DOHH2 (cell line): ENCODE measurements at regions not wholly inside any gene's neighbourhood (a gene's known extent, or its start where the extent isn't known, plus 50 kb on each side); places are given as distances from the start of the nearest gene placed in this dataset.

Source experiments
- EZH2phosphoT487 ChIP-seq: fragments of 200-600 bp; sonication (generic); IDR thresholded peaks from 2 replicates; pipeline ENCODE4 v1.6.1; 2017; ENCODE audit warnings: borderline replicate concordance, mild to moderate bottlenecking, antibody characterized with exemption, low read length, moderate library complexity, mixed read lengths
- TF ChIP-seq, protein P1 (sequence below): fragments of 200-600 bp; sonication (generic); IDR thresholded peaks from one replicate; pipeline ENCODE4 v1.5.1; 2014; ENCODE audit warnings: antibody characterized with exemption, mild to moderate bottlenecking, low read depth, low read length; ENCODE audit not compliant: poor library complexity, severe bottlenecking

DNA sequence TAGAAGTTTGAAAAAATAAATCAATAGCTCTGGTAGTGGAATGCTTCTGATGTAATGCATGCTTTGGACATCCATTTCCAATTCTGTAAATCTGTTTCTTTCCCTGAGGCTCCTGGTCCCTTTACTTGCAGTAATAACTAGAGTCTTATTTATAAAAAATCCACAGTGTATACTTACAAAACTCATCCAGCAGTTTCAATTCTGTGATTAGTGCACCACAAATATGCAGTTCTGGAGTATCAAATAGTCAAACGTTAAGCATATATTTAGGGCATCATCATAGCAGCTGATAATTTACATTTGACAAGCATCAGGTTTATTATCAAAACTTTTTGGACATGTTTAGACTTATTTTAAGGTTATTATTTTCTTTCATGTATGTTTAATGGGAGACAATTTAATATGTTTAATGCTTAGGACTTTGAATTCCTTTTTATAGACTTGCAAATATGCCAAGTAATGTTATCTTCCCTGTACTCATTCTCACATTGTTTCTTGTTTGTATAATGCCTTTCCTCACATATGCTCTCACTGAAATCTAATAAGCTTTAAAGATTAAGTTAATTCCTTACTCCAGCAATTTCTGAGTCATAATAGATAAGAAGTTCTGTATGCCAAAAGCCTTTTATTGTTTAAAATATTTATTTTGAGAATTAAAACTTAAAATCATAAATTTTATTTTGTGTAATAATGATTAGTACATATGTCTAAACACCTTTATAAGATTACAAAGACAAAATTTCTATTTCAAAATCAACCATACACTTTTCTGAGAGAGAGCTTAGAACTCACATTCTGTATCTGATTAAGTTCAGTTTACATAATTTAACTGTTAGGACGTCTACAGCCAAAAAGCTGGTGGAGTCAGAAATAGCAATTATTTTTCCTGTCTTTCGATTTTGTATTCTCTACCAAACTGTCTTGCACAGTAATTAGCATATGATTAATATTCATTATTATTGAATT is 341.5 kb upstream of the TMEFF2 start:
- TF ChIP-seq, protein P1, sequence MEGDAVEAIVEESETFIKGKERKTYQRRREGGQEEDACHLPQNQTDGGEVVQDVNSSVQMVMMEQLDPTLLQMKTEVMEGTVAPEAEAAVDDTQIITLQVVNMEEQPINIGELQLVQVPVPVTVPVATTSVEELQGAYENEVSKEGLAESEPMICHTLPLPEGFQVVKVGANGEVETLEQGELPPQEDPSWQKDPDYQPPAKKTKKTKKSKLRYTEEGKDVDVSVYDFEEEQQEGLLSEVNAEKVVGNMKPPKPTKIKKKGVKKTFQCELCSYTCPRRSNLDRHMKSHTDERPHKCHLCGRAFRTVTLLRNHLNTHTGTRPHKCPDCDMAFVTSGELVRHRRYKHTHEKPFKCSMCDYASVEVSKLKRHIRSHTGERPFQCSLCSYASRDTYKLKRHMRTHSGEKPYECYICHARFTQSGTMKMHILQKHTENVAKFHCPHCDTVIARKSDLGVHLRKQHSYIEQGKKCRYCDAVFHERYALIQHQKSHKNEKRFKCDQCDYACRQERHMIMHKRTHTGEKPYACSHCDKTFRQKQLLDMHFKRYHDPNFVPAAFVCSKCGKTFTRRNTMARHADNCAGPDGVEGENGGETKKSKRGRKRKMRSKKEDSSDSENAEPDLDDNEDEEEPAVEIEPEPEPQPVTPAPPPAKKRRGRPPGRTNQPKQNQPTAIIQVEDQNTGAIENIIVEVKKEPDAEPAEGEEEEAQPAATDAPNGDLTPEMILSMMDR: no peak
- TF ChIP-seq EZH2phosphoT487: no peak
